Rectal smooth muscle tissue (tissue), 1 donor: ENCODE measurements at regions not wholly inside any gene's neighbourhood (a gene's known extent, or its start where the extent isn't known, plus 50 kb on each side); places are given as distances from the start of the nearest gene placed in this dataset.
"Not testable (repeated sequence)": the region's sequence is repeated elsewhere in the genome, so short reads cannot be mapped to it uniquely, and the experiment has no call there.

ENCODE experiments used
- H3K27ac ChIP-seq: one replicate; pipeline ENCODE4 v1.7.0; 2013; ENCODE audit warnings: low read depth, low read length, inconsistent platforms
- H3K27me3 ChIP-seq: one replicate; pipeline ENCODE4 v1.7.0; 2013; ENCODE audit warnings: low read length; ENCODE audit not compliant: control insufficient read depth, insufficient read depth
- H3K36me3 ChIP-seq: one replicate; pipeline ENCODE4 v1.7.0; 2013; ENCODE audit warnings: low read length; ENCODE audit not compliant: control insufficient read depth, insufficient read depth
- H3K4me1 ChIP-seq: one replicate; pipeline ENCODE4 v1.7.0; 2013; ENCODE audit warnings: low read length; ENCODE audit not compliant: control insufficient read depth, insufficient read depth
- H3K4me3 ChIP-seq: one replicate; pipeline ENCODE4 v1.7.0; 2013; ENCODE audit warnings: low read length
- H3K9ac ChIP-seq: one replicate; pipeline ENCODE4 v1.7.0; 2013; ENCODE audit warnings: low read length

- H3K4me3 ChIP-seq = peak overlapping the region; percentile 33
- no peak overlapping the region for H3K9ac ChIP-seq
- H3K4me1 ChIP-seq = no peaks in the 10 kb centered on the region
- H3K27me3 ChIP-seq = peaks cover 3% of the 10 kb centered on the region
- H3K36me3 ChIP-seq = no peaks in the 10 kb centered on the region
- H3K27ac ChIP-seq = no peak overlapping the region
Observed at GRCh38 chr7:142629588-142630260, 119.5 kb upstream of the PRSS1 start.

- peaks cover 3% of the 10 kb centered on the region for H3K27me3 ChIP-seq
- H3K4me1 ChIP-seq = no peaks in the 10 kb centered on the region
- H3K27ac ChIP-seq = no peak overlapping the region
- no peak overlapping the region for H3K9ac ChIP-seq
- no peak overlapping the region for H3K4me3 ChIP-seq
- H3K36me3 ChIP-seq = no peaks in the 10 kb centered on the region
Observed at GRCh38 chr7:142628945-142629344, 120.3 kb upstream of the PRSS1 start.

GRCh38 chr7:142627223-142627622, 122.0 kb upstream of the PRSS1 start:
- not testable (repeated sequence) for H3K36me3 ChIP-seq, H3K27me3 ChIP-seq, H3K9ac ChIP-seq, H3K27ac ChIP-seq, H3K4me3 ChIP-seq, H3K4me1 ChIP-seq

- no peaks in the 10 kb centered on the region for H3K4me1 ChIP-seq
- H3K36me3 ChIP-seq = no peaks in the 10 kb centered on the region
- H3K27ac ChIP-seq = no peak overlapping the region
- H3K27me3 ChIP-seq = peaks cover 3% of the 10 kb centered on the region
- no peak overlapping the region for H3K4me3 ChIP-seq
- H3K9ac ChIP-seq = no peak overlapping the region
Observed at GRCh38 chr7:142626420-142627035, 122.7 kb upstream of the PRSS1 start.

GRCh38 chr7:142625216-142625615, 124.1 kb upstream of the PRSS1 start:
- H3K27ac ChIP-seq, H3K36me3 ChIP-seq, H3K4me1 ChIP-seq, H3K27me3 ChIP-seq, H3K9ac ChIP-seq, H3K4me3 ChIP-seq: not testable (repeated sequence)

- H3K36me3 ChIP-seq = no peaks in the 10 kb centered on the region
- H3K27me3 ChIP-seq = no peaks in the 10 kb centered on the region
- H3K27ac ChIP-seq = no peak overlapping the region
- no peak overlapping the region for H3K4me3 ChIP-seq
- no peaks in the 10 kb centered on the region for H3K4me1 ChIP-seq
- no peak overlapping the region for H3K9ac ChIP-seq
Observed at GRCh38 chr7:142620402-142620801, 128.9 kb upstream of the PRSS1 start.

GRCh38 chr7:142618655-142619351, 130.5 kb upstream of the PRSS1 start:
- H3K4me1 ChIP-seq = no peaks in the 10 kb centered on the region
- H3K36me3 ChIP-seq = no peaks in the 10 kb centered on the region
- no peak overlapping the region for H3K9ac ChIP-seq
- no peak overlapping the region for H3K4me3 ChIP-seq
- H3K27ac ChIP-seq = no peak overlapping the region
- H3K27me3 ChIP-seq = no peaks in the 10 kb centered on the region

- Histone ChIP-seq H3K4me1 (no peaks in the 10 kb centered on the region), H3K27me3 (no peaks in the 10 kb centered on the region), H3K36me3 (no peaks in the 10 kb centered on the region), H3K4me3 (no peak overlapping the region), H3K9ac (no peak overlapping the region), H3K27ac (no peak overlapping the region)
Observed at GRCh38 chr7:142616842-142617241, 132.4 kb upstream of the PRSS1 start.

- Histone ChIP-seq H3K36me3 (no peaks in the 10 kb centered on the region), H3K27ac (no peak overlapping the region), H3K4me3 (no peak overlapping the region), H3K27me3 (no peaks in the 10 kb centered on the region), H3K4me1 (no peaks in the 10 kb centered on the region), H3K9ac (no peak overlapping the region)
Observed at GRCh38 chr7:142616121-142616643, 133.1 kb upstream of the PRSS1 start.

- Histone ChIP-seq H3K36me3 (no peaks in the 10 kb centered on the region), H3K27ac (no peak overlapping the region), H3K9ac (no peak overlapping the region), H3K4me3 (no peak overlapping the region), H3K4me1 (no peaks in the 10 kb centered on the region), H3K27me3 (no peaks in the 10 kb centered on the region)
Observed at GRCh38 chr7:142615508-142615907, 133.8 kb upstream of the PRSS1 start.

GRCh38 chr7:142614116-142614515, 135.2 kb upstream of the PRSS1 start:
- Histone ChIP-seq H3K36me3 (no peaks in the 10 kb centered on the region), H3K4me1 (no peaks in the 10 kb centered on the region), H3K27me3 (no peaks in the 10 kb centered on the region), H3K4me3 (no peak overlapping the region), H3K27ac (no peak overlapping the region), H3K9ac (no peak overlapping the region)

- Histone ChIP-seq H3K4me1 (no peaks in the 10 kb centered on the region), H3K27ac (no peak overlapping the region), H3K36me3 (no peaks in the 10 kb centered on the region), H3K4me3 (no peak overlapping the region), H3K27me3 (no peaks in the 10 kb centered on the region), H3K9ac (no peak overlapping the region)
Observed at GRCh38 chr7:142612237-142612881, 136.9 kb upstream of the PRSS1 start.
